GM12878 (cell line): ENCODE measurements at regions not wholly inside any gene's neighbourhood (a gene's known extent, or its start where the extent isn't known, plus 50 kb on each side); places are given as distances from the start of the nearest gene placed in this dataset.

Experiments
- CTCF ChIP-seq, 3 experiments: IDR thresholded peaks in 2 of 3; conservative IDR thresholded peaks in 1 of 3; 2 replicates each; pipeline ENCODE4 v1.5.1; 2011; ENCODE audit warnings: low read depth in 3 of 3, low read length in 3 of 3, mild to moderate bottlenecking in 3 of 3, control low read depth in 2 of 3, moderate library complexity in 2 of 3, inconsistent platforms in 1 of 3, mixed read lengths in 1 of 3; ENCODE audit not compliant: control insufficient read depth in 2 of 3, insufficient read depth in 1 of 3; ENCODE audit errors: extremely low read depth in 1 of 3
- FOXM1 ChIP-seq: IDR thresholded peaks from 2 replicates; pipeline ENCODE4 v1.6.1; 2012; ENCODE audit warnings: low read depth, mild to moderate bottlenecking, inconsistent platforms, low read length, moderate library complexity
- GABPA ChIP-seq: IDR thresholded peaks from 2 replicates; pipeline ENCODE4 v1.6.1; 2014; ENCODE audit warnings: antibody characterized with exemption, low read depth, mild to moderate bottlenecking, inconsistent platforms
- NR2C2 ChIP-seq: IDR thresholded peaks from 2 replicates; pipeline ENCODE4 v1.6.1; 2011; ENCODE audit warnings: borderline replicate concordance, low read depth; ENCODE audit not compliant: control insufficient read depth, insufficient read length
- POLR2A ChIP-seq: IDR thresholded peaks from 2 replicates; pipeline ENCODE4 v1.6.1; 2011; ENCODE audit warnings: low read depth, mild to moderate bottlenecking, low read length
- POLR2AphosphoS5 ChIP-seq: IDR thresholded peaks from 2 replicates; pipeline ENCODE4 v1.6.1; 2011; ENCODE audit warnings: mild to moderate bottlenecking, low read length, inconsistent platforms
- RAD21 ChIP-seq: IDR thresholded peaks from 2 replicates; pipeline ENCODE4 v1.6.1; 2011; ENCODE audit warnings: mild to moderate bottlenecking, low read depth, low read length, moderate library complexity; ENCODE audit not compliant: insufficient read depth
- RCOR1 ChIP-seq: conservative IDR thresholded peaks from 2 replicates; pipeline ENCODE4 v1.6.1; 2012; ENCODE audit warnings: low read depth, low read length, improper control_type of control experiment
- ZBTB33 ChIP-seq: fragments of 450-650 bp; IDR thresholded peaks from 2 replicates; pipeline ENCODE4 v1.6.1; 2017; ENCODE audit warnings: mild to moderate bottlenecking
- ZZZ3 ChIP-seq: IDR thresholded peaks from 2 replicates; pipeline ENCODE4 v1.6.1; 2011; ENCODE audit warnings: low read depth; ENCODE audit not compliant: control insufficient read depth, insufficient read length

- TF ChIP-seq ZZZ3 (no peak), GABPA (no peak), CTCF (IDR thresholded peaks at IDR 0.05 in 2 of 3, conservative IDR thresholded peaks at IDR 0.05 in 1 of 3; ENCODE audit: control insufficient read depth in 2 of 3, extremely low read depth in 1 of 3, insufficient read depth in 1 of 3, low read depth in 3 of 3, low read length in 3 of 3) (no peak), POLR2AphosphoS5 (no peak), NR2C2 (no peak), RAD21 (no peak), RCOR1 (no peak), ZBTB33 (no peak), POLR2A (no peak), FOXM1 (no peak)
These were observed 99.7 kb upstream of the SERTAD2 start for GRCh38 chr2:64753399-64753798.
